GM12878 (cell line): ENCODE measurements at regions not wholly inside any gene's neighbourhood (a gene's known extent, or its start where the extent isn't known, plus 50 kb on each side); places are given as distances from the start of the nearest gene placed in this dataset.
A peak's percentile ranks its signal among the peaks of the same experiment; 100 is the strongest.

Source experiments
- CBX5 ChIP-seq: sonication (generic); IDR thresholded peaks from 2 replicates; pipeline ENCODE4 v1.6.1; 2016; ENCODE audit warnings: low read depth, moderate library complexity, mild to moderate bottlenecking, inconsistent platforms
- CHD4 ChIP-seq: fragments of 200-600 bp; sonication (generic); IDR thresholded peaks from 2 replicates; pipeline ENCODE4 v1.6.1; 2016; ENCODE audit warnings: mild to moderate bottlenecking
- CREM ChIP-seq: IDR thresholded peaks from 2 replicates; pipeline ENCODE4 v1.6.1; 2014; ENCODE audit warnings: antibody characterized with exemption, low read depth
- DPF2 ChIP-seq: fragments of 450-650 bp; IDR thresholded peaks from 2 replicates; pipeline ENCODE4 v1.6.1; 2017; ENCODE audit warnings: mild to moderate bottlenecking
- GATAD2B ChIP-seq: fragments of 450-650 bp; conservative IDR thresholded peaks from 2 replicates; pipeline ENCODE4 v1.6.1; 2017; ENCODE audit warnings: low read depth, mild to moderate bottlenecking, moderate library complexity
- HDAC6 ChIP-seq: fragments of 200-600 bp; sonication (generic); IDR thresholded peaks from one replicate; pipeline ENCODE4 v1.8.0; 2017; ENCODE audit warnings: antibody characterized with exemption; ENCODE audit not compliant: unreplicated experiment
- IRF4 ChIP-seq: IDR thresholded peaks from 2 replicates; pipeline ENCODE4 v1.6.1; 2011; ENCODE audit warnings: low read depth, low read length
- MXI1 ChIP-seq: fragments of 150-350 bp; IDR thresholded peaks from 2 replicates; pipeline ENCODE4 v1.6.1; 2011; ENCODE audit warnings: low read depth, mild to moderate bottlenecking, inconsistent platforms, low read length, improper control_type of control experiment
- MYB ChIP-seq: fragments of 150-350 bp; IDR thresholded peaks from 2 replicates; pipeline ENCODE4 v1.6.1; 2014; ENCODE audit warnings: mild to moderate bottlenecking, low read depth, low read length, borderline replicate concordance
- NFIC ChIP-seq: IDR thresholded peaks from 2 replicates; pipeline ENCODE4 v1.6.1; 2012; ENCODE audit warnings: low read depth, mild to moderate bottlenecking, inconsistent platforms, low read length, moderate library complexity
- PAX8 ChIP-seq: fragments of 450-650 bp; IDR thresholded peaks from 2 replicates; pipeline ENCODE4 v1.6.1; 2017; ENCODE audit warnings: mild to moderate bottlenecking, moderate library complexity
- RAD51 ChIP-seq: fragments of 450-650 bp; IDR thresholded peaks from 2 replicates; pipeline ENCODE4 v1.6.1; 2016; ENCODE audit warnings: moderate library complexity, mild to moderate bottlenecking, inconsistent platforms
- RUNX3 ChIP-seq: IDR thresholded peaks from 2 replicates; pipeline ENCODE4 v1.6.1; 2012; ENCODE audit warnings: low read length, inconsistent platforms
- SIX5 ChIP-seq: IDR thresholded peaks from 2 replicates; pipeline ENCODE4 v1.6.1; 2011; ENCODE audit warnings: mild to moderate bottlenecking, low read depth, low read length, moderate library complexity; ENCODE audit not compliant: severe bottlenecking
- SMAD5 ChIP-seq: IDR thresholded peaks from 2 replicates; pipeline ENCODE4 v1.6.1; 2016; ENCODE audit warnings: antibody characterized with exemption, low read depth
- TARDBP ChIP-seq: IDR thresholded peaks from 2 replicates; pipeline ENCODE4 v1.6.1; 2016; ENCODE audit warnings: borderline replicate concordance
- TF ChIP-seq, protein P1 (sequence below): fragments of 450-650 bp; formaldehyde crosslinking; IDR thresholded peaks from 2 replicates; pipeline ENCODE4 v1.4.0; 2020; ENCODE audit warnings: mild to moderate bottlenecking, moderate library complexity
- TF ChIP-seq, protein P2 (sequence below): IDR thresholded peaks from 2 replicates; pipeline ENCODE4 v1.6.1; 2012; ENCODE audit warnings: low read depth, low read length, improper control_type of control experiment
- TF ChIP-seq, protein P3 (sequence below): IDR thresholded peaks from 2 replicates; pipeline ENCODE4 v1.6.1; 2012; ENCODE audit warnings: low read depth, low read length, improper control_type of control experiment
- TF ChIP-seq, protein P4 (sequence below): fragments of 450-650 bp; IDR thresholded peaks from 2 replicates; pipeline ENCODE4 v1.6.1; 2017; ENCODE audit warnings: mild to moderate bottlenecking
- TF ChIP-seq, protein P5 (sequence below): IDR thresholded peaks from 2 replicates; pipeline ENCODE4 v1.6.1; 2012; ENCODE audit warnings: mild to moderate bottlenecking, low read depth, low read length

DNA sequence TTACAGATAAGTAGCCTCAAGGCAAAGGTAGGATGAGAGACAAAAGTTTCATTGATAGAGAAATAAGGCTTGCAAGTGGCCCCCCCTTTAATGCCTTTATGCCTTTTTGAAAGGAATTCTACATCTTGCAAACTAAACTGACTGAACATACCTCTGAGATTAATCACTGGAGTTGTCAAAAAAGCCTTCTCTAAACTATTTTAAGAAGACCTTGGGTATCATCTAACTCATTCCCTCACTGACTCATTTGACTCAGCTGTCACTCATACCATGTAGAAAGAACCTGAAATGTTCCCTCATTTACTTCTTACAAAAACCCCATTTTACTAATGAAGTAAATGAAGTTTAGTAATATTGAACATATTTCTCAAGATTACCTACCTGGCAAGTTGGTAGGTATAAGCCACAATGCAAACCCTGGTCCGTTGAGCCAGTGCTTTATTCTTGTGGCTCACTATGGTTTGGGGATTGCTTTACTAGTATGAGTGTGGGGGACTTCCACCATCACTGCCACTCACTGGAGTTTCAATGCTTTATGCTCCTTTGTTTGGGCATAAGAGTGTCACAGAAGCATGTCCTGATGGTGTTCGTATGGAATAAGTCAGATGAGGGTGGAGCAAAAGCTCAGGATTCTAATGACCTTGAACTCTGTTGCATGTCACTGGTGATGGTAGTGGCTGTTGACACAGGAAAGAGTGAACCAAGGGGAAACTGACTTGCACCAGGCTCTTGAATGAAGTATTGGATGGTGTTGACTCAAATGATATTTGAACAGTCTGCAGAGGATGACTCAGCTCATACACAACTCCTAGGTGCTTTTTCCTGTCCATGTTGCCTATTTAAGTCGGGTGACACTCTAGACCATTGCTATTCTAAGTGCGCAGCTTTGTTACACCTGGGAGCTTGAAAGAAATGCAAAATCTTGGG, 305.5 kb upstream of the EMCN start (continued):
- TF ChIP-seq, protein P1, sequence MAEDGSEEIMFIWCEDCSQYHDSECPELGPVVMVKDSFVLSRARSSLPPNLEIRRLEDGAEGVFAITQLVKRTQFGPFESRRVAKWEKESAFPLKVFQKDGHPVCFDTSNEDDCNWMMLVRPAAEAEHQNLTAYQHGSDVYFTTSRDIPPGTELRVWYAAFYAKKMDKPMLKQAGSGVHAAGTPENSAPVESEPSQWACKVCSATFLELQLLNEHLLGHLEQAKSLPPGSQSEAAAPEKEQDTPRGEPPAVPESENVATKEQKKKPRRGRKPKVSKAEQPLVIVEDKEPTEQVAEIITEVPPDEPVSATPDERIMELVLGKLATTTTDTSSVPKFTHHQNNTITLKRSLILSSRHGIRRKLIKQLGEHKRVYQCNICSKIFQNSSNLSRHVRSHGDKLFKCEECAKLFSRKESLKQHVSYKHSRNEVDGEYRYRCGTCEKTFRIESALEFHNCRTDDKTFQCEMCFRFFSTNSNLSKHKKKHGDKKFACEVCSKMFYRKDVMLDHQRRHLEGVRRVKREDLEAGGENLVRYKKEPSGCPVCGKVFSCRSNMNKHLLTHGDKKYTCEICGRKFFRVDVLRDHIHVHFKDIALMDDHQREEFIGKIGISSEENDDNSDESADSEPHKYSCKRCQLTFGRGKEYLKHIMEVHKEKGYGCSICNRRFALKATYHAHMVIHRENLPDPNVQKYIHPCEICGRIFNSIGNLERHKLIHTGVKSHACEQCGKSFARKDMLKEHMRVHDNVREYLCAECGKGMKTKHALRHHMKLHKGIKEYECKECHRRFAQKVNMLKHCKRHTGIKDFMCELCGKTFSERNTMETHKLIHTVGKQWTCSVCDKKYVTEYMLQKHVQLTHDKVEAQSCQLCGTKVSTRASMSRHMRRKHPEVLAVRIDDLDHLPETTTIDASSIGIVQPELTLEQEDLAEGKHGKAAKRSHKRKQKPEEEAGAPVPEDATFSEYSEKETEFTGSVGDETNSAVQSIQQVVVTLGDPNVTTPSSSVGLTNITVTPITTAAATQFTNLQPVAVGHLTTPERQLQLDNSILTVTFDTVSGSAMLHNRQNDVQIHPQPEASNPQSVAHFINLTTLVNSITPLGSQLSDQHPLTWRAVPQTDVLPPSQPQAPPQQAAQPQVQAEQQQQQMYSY (CRISPR knock-in tag), result no peak
- TF ChIP-seq RAD51 (no peak), RUNX3 (peak; percentile 91), DPF2 (peak; percentile 87), MXI1 (no peak), NFIC (peak; percentile 99), PAX8 (no peak), CREM (peak; percentile 77; the same call in 1 of the 2 replicates), CHD4 (no peak), SIX5 (no peak), IRF4 (no peak), TARDBP (no peak), GATAD2B (peak; percentile 57; the same call in 1 of the 2 replicates), SMAD5 (no peak), CBX5 (no peak), HDAC6 (no peak), MYB (no peak)
- TF ChIP-seq, protein P2, sequence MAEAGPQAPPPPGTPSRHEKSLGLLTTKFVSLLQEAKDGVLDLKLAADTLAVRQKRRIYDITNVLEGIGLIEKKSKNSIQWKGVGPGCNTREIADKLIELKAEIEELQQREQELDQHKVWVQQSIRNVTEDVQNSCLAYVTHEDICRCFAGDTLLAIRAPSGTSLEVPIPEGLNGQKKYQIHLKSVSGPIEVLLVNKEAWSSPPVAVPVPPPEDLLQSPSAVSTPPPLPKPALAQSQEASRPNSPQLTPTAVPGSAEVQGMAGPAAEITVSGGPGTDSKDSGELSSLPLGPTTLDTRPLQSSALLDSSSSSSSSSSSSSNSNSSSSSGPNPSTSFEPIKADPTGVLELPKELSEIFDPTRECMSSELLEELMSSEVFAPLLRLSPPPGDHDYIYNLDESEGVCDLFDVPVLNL, result no peak
- TF ChIP-seq, protein P3, sequence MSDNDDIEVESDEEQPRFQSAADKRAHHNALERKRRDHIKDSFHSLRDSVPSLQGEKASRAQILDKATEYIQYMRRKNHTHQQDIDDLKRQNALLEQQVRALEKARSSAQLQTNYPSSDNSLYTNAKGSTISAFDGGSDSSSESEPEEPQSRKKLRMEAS, result no peak
- TF ChIP-seq, protein P4, sequence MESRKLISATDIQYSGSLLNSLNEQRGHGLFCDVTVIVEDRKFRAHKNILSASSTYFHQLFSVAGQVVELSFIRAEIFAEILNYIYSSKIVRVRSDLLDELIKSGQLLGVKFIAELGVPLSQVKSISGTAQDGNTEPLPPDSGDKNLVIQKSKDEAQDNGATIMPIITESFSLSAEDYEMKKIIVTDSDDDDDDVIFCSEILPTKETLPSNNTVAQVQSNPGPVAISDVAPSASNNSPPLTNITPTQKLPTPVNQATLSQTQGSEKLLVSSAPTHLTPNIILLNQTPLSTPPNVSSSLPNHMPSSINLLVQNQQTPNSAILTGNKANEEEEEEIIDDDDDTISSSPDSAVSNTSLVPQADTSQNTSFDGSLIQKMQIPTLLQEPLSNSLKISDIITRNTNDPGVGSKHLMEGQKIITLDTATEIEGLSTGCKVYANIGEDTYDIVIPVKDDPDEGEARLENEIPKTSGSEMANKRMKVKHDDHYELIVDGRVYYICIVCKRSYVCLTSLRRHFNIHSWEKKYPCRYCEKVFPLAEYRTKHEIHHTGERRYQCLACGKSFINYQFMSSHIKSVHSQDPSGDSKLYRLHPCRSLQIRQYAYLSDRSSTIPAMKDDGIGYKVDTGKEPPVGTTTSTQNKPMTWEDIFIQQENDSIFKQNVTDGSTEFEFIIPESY, result no peak
- TF ChIP-seq, protein P5, sequence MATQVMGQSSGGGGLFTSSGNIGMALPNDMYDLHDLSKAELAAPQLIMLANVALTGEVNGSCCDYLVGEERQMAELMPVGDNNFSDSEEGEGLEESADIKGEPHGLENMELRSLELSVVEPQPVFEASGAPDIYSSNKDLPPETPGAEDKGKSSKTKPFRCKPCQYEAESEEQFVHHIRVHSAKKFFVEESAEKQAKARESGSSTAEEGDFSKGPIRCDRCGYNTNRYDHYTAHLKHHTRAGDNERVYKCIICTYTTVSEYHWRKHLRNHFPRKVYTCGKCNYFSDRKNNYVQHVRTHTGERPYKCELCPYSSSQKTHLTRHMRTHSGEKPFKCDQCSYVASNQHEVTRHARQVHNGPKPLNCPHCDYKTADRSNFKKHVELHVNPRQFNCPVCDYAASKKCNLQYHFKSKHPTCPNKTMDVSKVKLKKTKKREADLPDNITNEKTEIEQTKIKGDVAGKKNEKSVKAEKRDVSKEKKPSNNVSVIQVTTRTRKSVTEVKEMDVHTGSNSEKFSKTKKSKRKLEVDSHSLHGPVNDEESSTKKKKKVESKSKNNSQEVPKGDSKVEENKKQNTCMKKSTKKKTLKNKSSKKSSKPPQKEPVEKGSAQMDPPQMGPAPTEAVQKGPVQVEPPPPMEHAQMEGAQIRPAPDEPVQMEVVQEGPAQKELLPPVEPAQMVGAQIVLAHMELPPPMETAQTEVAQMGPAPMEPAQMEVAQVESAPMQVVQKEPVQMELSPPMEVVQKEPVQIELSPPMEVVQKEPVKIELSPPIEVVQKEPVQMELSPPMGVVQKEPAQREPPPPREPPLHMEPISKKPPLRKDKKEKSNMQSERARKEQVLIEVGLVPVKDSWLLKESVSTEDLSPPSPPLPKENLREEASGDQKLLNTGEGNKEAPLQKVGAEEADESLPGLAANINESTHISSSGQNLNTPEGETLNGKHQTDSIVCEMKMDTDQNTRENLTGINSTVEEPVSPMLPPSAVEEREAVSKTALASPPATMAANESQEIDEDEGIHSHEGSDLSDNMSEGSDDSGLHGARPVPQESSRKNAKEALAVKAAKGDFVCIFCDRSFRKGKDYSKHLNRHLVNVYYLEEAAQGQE, result no peak
